ENCODE measurements at regions not wholly inside any gene's neighbourhood (a gene's known extent, or its start where the extent isn't known, plus 50 kb on each side); places are given as distances from the start of the nearest gene placed in this dataset.

DNA sequence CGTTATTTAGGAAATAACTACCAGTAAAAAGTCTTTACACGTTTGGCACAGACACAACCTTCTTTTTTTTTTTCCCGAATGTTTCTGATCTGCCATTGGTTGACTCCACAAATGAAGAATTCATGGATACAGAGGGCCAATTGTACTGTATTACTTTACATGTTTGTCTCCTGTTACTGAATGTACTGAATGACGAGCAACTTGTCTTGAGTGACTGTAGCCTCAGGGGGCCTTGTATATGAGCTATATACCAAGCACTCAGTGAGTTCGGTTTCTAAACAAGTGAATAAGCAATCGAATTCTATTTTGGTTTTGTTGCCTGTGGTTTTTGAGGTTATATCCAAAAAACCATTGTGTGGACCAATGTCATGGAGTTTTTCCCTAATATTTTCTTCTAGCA, 480.0 kb upstream of the SYT1 start:
- no peaks in the 10 kb centered on the region for H3K27me3 Mint-ChIP-seq
- no peak for DNase-seq (ENCODE audit: low spot score, unreplicated experiment)
- H3K27ac Mint-ChIP-seq, result no peak overlapping the region
- no peaks in the 10 kb centered on the region for H3K4me1 Mint-ChIP-seq (ENCODE audit: low read depth)
- H3K36me3 Mint-ChIP-seq (ENCODE audit: insufficient read depth), result no peaks in the 10 kb centered on the region
- no peak overlapping the region for H3K4me3 Mint-ChIP-seq (ENCODE audit: low read depth)
- TF ChIP-seq CTCF (IDR thresholded peaks at IDR 0.05; ENCODE audit: unreplicated experiment), result no peak
- peaks cover 9% of the 10 kb centered on the region for H3K9me3 Mint-ChIP-seq (ENCODE audit: low read depth)

- Mint-ChIP-seq H3K9me3 (ENCODE audit: low read depth) (peaks cover 2% of the 10 kb centered on the region), H3K36me3 (ENCODE audit: insufficient read depth) (no peaks in the 10 kb centered on the region), H3K4me1 (ENCODE audit: low read depth) (no peaks in the 10 kb centered on the region), H3K27ac (no peak overlapping the region), H3K4me3 (ENCODE audit: low read depth) (no peak overlapping the region), H3K27me3 (no peaks in the 10 kb centered on the region)
- no peak for DNase-seq (ENCODE audit: low spot score, unreplicated experiment)
- no peak for TF ChIP-seq CTCF (IDR thresholded peaks at IDR 0.05; ENCODE audit: unreplicated experiment)
Observed at GRCh38 chr12:78385541-78385940, 479.0 kb upstream of the SYT1 start.

GRCh38 chr12:78386871-78387270, 477.7 kb upstream of the SYT1 start:
- Mint-ChIP-seq H3K27me3 (no peaks in the 10 kb centered on the region), H3K9me3 (ENCODE audit: low read depth) (peaks cover 2% of the 10 kb centered on the region), H3K27ac (no peak overlapping the region), H3K4me1 (ENCODE audit: low read depth) (no peaks in the 10 kb centered on the region), H3K4me3 (ENCODE audit: low read depth) (no peak overlapping the region), H3K36me3 (ENCODE audit: insufficient read depth) (no peaks in the 10 kb centered on the region)
- no peak for DNase-seq (ENCODE audit: low spot score, unreplicated experiment)
- TF ChIP-seq CTCF (IDR thresholded peaks at IDR 0.05; ENCODE audit: unreplicated experiment), result no peak

DNA sequence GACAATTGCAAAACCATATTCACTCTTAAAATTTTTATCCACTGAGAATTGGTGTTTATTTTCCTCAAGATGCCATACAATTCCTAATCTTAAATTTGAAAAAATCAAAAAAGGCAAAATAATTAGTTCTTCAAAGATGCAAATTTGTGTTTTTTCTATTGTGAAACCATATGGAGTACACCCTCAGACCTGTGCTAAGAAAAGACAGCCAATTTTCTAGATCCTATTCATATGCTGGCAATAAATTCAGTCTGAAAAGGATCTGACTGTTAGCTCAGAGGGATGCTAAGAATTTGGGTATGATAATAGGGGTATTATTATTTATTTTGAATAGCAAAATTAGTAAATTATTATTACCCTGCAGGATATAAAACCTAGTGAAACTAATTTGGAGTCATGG, 476.9 kb upstream of the SYT1 start:
- H3K4me1 Mint-ChIP-seq (ENCODE audit: low read depth), result peaks cover 2% of the 10 kb centered on the region
- peaks cover 2% of the 10 kb centered on the region for H3K9me3 Mint-ChIP-seq (ENCODE audit: low read depth)
- no peak overlapping the region for H3K4me3 Mint-ChIP-seq (ENCODE audit: low read depth)
- H3K27ac Mint-ChIP-seq, result no peak overlapping the region
- H3K36me3 Mint-ChIP-seq (ENCODE audit: insufficient read depth), result no peaks in the 10 kb centered on the region
- TF ChIP-seq CTCF (IDR thresholded peaks at IDR 0.05; ENCODE audit: unreplicated experiment), result no peak
- H3K27me3 Mint-ChIP-seq, result no peaks in the 10 kb centered on the region
- DNase-seq (ENCODE audit: low spot score, unreplicated experiment), result no peak

GRCh38 chr12:78388461-78388860, 476.1 kb upstream of the SYT1 start:
- H3K27ac Mint-ChIP-seq, result no peak overlapping the region
- H3K4me1 Mint-ChIP-seq (ENCODE audit: low read depth), result peaks cover 2% of the 10 kb centered on the region
- TF ChIP-seq CTCF (IDR thresholded peaks at IDR 0.05; ENCODE audit: unreplicated experiment), result no peak
- no peak overlapping the region for H3K4me3 Mint-ChIP-seq (ENCODE audit: low read depth)
- no peaks in the 10 kb centered on the region for H3K36me3 Mint-ChIP-seq (ENCODE audit: insufficient read depth)
- DNase-seq (ENCODE audit: low spot score, unreplicated experiment), result no peak
- H3K27me3 Mint-ChIP-seq, result no peaks in the 10 kb centered on the region
- H3K9me3 Mint-ChIP-seq (ENCODE audit: low read depth), result peaks cover 2% of the 10 kb centered on the region
